SIG-M5 (cell line): ENCODE measurements at regions not wholly inside any gene's neighbourhood (a gene's known extent, or its start where the extent isn't known, plus 50 kb on each side); places are given as distances from the start of the nearest gene placed in this dataset.

Source experiments
- DNase-seq: peaks from one replicate; lab custom pipeline; 2025; lab: John Stamatoyannopoulos, UW

DNA sequence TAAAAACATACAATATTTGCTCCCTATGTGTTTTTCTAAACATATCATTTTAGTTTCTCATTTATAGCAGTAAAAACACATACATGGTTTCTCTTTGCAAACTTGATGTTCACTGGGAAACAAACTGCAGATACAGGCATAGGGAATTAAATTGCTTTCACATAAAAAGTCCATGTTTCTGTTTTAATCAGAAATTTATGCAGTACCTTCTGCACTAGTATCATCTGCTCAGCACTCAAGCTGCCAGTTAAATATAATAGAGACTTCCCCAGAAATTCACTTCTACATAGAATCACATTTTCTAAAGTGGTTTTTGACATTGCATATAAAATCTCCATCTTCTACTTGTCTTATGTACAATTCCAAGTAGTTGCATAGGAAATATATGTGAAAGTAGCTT, 1107.3 kb upstream of the NRXN1 start:
- DNase-seq: no peak

DNA sequence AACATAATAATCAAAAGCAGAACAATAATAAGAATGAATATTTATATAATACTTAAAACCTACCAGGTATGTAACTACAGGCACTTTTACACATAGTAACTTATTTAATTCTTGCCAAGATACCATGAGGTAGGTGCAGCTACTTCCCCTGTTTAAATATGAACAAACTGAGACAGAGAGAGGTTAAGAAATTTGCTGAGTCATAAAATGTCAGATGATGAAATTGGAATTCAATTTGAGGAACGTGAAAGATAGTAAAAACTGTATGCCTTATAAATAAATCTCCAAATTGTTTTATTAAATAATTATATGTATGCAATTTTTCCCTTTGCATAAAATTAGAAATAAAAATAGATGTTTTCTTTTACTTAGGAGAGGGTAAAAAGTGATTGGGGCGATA, 1103.3 kb upstream of the NRXN1 start:
- DNase-seq: no peak

DNA sequence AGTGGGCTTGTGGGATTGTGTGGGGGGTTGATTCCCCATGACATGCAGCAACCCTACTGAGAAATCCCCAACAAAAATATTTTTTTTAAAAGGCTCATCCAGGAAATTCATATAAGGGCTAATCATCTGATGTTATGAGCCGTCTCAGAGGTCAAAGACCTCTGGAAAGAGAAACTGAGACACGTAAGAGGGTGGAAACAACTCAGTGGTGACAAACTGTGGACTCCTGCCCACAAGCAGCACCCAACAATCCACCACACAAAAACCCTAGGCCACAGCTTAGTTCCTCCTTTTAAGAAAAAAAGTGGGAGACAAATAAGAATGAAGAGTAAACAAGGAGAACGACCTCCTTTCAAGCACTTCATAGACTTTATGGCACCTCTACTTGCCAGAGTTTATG, 1096.1 kb upstream of the NRXN1 start:
- DNase-seq: no peak

DNA sequence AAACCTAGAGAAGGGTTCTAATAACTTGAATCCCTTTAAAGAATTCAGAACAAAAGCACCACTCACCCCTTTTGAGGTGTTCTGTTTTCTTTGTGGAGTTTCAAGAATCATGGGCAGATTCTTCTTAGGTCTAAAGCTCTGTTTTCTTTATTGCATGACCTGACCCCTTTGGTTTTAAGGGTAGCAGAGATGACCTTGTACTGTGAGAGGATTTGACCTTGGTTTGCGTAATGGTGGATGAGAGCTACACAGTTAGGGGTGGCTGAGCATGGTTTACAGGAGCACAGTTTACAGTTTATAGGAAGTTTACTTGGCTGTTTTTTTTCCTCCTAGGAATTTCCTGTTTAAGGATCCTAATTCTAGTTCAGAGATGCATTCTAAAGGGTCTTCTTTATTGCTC, 1095.6 kb upstream of the NRXN1 start:
- no peak for DNase-seq

DNA sequence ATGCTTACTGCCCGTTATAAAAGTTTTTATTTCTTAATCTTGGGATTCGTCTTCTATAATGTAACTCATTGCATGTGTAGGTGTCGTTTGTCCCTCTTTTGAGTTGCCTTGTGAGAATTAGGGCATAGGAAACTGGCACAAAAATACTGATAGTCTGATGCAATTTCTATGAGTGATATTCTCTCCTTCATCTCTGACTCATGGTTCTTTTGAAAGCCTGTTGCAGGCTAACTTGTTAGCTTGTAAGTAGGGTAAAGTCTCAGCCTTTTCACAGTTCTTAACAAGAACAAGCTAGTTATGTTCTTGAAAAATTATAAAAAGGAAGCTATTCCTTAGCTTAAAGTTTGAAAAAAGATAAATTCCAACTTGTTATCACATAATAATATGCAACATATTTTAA, 1085.4 kb upstream of the NRXN1 start:
- no peak for DNase-seq

DNA sequence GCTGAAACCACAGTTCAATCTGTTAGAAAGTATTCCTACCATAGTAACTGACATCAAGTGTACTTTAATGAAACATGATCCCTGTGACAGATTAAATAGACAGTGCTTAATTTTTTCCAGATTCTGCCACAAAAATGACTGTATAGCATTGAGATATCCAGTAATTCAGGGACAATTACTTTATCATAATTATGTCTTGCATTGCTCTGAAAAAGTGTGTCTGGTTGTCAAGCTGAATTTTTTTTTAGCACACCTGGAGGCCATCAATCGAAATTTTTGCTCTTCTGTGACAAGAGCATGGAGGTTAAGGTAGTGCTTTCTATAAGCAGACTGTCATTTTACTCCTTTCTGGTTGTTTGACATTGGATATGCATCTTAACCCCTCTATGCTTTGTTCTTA, 1083.8 kb upstream of the NRXN1 start:
- no peak for DNase-seq

DNA sequence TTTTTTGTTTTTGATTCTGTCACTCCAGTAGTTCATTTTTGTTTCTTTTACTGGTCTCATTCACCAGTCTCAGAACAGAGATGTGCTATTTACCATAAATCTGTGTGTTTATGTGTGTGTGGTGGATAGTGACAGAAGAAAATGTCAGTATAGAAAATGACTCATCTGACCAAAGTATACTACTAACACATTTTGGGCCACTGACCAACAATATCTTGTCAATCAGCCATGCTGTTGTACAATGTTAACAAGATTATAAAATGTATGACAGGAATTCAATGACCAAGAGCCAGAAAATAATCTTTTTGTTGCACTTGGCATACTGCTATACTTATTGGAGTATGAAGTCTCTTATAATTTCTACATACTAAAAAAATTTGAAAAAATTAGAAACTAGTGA, 1081.4 kb upstream of the NRXN1 start:
- DNase-seq: no peak

DNA sequence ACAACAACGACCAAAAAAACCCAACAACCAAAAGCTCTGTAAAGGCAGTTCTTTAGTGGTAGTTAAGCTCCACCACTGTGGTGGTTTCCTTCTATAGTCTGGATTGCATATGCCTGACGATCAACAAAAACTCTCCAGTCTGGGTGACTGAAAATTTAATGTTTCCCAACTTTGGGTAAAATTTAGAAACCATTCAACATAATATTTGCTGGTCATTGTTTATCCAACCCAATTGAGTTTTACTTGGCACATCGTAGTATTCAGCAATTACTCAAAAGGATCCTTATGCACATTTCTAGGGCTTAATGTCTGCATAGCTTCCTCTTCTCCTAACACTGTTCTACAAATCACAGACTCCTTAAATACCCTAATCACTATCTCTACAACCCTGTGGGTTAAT, 1080.2 kb upstream of the NRXN1 start:
- no peak for DNase-seq

DNA sequence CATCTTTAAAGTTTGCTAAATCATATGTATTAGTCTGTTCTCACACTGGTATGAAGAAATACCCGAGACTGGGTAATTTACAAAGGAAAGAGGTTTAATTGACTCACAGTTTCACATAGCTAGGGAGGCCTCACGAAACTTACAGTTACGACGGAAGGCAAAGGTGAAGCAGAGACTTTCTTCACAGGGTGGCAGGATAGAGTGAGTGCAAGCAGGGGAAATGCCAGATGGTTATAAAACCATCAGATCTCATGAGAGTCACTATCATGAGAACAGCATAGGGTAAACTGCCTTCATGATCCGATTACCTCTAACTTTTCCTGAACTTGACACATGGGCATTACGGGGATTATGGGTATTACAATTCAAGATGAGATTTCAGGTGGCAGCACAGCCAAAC, 1075.2 kb upstream of the NRXN1 start:
- DNase-seq: no peak

DNA sequence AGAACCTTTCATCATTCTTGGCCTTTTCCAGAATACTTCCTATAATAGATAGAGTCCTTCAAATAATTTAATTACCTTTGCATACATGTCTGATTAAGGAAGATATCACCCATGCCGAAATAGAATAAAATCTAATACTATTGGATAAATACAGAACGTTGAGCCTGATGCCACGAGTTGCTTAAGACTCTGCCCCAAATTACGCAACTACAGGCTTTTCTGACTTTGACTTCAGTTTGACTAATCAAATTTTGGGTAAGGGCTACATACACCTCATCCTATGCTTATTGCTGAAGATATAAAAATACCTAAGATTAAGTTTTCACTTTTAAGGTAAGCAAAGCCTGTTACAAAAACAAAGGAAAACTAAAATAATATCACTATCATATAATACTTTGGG, 1065.1 kb upstream of the NRXN1 start:
- no peak for DNase-seq

DNA sequence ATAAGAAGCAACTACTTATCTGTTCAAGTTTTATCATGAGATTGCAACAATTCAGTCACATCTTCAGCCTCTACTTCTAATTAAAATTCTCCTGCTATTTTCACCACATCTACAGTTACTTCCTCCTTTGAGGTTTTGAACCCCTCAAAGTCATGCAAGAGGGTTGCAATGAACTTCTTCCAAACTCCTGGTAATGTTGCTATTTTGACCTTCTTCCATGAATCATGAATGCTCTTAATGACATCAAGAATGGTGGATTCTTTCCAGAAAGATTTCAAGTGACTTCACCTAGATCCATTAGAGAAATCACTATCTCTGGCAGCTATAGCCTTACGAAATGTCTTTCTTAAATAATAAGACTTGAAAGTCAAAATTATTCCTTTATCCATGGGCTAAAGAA, 1052.8 kb upstream of the NRXN1 start:
- no peak for DNase-seq

DNA sequence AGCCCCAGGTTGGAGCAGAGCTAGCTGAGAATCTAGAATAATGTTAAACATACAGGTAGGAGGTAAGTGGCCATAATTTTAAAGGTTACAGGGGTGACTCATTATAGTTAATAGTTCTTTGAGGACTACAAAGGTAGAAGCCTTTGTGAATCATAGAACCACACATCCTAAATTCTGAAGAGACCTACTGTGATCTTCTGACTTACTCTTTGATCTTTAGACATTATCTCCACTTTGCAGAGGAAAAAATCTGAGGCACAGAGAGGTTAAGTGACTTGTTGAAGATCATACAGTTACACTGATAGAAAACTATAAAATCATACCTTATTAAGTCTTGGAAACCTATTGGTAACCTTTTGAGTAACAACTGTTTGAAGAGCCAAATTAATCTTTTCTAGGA, 1051.3 kb upstream of the NRXN1 start:
- DNase-seq: no peak

DNA sequence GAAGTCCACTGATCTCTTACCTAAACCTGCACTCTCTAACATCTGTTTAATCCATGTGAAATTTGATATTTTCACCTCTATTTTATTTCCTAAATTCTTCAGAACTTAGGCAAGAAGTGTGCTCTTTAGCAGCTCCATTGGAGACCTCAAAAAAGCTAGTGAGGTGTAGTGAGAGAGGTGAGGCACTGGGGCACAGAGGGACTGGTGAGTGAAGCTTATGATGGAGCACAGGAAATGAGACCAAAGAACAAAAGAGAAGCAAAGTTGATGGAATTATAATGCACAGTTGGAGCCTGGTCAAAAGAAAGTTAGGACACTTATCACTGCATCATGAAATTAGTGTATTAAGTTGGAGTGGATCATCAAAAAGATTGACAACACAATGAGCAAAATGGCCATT, 1050.7 kb upstream of the NRXN1 start:
- no peak for DNase-seq

DNA sequence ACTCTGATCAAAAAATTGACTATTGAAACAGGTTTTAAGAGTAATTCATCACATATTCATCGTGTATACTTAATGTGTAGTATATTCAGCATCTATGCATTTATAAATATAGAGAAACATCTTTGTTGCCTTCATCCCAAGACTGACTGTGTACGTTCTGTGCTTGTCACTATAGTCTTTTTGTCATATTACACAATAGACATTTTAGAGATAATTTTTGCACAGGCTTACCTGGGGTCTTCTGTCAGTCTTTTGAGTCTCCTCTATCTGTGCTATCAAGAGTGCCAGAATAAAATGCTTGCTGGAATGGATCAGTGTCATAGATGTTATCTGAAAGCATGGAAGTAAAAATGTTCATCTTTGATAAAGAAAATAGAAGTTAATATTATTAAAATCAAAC, 1047.7 kb upstream of the NRXN1 start:
- DNase-seq: no peak

DNA sequence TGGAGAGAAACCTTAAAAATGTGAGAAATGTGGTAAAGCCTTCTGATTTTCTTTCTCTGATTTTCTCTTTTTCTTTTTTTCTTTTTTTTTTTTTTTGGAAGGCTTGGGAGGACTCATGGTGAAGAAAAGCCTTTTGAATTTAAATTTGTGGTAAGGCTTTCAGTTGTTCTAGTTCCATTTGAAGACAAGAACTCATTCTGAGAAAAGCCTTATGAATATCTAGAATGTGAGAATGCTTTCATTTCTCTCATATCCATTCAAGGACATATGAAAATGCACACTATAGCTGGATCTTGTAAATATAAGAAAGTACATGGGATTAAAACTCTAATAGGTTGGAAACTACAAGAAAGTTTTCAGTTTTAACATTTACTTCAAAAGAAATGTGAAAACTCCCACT, 1045.2 kb upstream of the NRXN1 start:
- DNase-seq: no peak

DNA sequence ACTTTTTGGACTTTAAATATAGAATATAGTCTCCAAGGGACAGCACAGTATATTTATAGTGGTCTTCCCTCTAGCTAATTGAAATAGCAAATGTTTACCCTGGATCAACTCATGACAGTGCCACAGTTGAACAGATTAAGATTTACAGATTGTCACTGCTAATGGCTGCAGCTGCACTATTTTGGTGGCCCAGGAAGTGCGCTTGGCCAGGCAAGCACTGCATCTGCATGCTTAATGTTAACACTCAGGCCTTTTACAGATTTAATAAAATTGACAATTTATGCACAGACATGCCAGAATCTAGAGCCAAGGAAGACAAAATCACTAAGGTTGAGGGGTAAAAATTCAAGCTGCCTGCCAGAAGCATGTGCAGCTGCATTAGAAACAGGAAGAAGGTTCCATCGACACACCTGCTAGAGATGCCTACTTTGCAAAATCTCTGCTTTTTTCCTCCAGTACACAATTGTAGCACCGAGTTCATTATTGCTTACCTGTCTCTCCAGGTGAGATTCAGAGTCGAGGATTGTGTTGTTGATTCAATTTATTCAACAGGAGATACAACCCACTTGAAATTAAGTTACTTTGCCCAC, 1042.3 kb upstream of the NRXN1 start:
- no peak for DNase-seq

DNA sequence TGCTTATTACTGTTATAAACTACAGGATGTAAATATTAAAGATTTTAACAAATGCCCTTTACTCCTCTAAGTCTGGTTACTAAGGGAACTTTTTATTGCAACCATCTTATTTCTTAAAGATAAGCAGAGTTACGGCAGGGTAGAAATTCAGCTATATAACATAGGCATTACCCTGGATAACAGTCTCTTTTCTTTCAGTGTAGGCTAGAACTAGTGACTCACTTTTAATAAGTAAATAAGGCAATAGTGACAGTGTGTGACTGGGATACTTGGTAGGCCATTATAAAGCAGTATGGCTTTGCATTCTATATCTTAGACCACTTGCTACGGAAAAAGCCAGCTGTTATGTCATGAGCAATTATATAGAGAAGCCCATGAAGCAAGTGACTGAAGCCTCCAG, 1041.0 kb upstream of the NRXN1 start:
- DNase-seq: no peak

DNA sequence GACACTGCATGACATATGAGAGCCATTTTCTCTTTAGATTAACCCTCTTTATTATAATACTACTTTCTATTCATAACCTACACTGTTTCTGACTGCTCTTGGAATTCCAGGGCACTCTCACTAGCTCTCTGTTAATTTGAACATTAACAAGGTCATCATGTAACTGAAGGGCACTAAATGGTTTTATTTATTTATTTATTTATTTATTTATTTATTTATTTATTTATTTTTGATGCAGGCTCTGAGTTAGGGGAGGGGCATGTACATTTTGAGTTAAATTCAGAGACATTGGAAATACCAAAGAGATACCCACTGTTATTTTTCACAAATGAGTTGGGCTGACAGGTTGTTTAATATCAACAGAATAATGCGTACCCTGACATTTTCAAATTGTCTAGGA, 1038.7 kb upstream of the NRXN1 start:
- no peak for DNase-seq

DNA sequence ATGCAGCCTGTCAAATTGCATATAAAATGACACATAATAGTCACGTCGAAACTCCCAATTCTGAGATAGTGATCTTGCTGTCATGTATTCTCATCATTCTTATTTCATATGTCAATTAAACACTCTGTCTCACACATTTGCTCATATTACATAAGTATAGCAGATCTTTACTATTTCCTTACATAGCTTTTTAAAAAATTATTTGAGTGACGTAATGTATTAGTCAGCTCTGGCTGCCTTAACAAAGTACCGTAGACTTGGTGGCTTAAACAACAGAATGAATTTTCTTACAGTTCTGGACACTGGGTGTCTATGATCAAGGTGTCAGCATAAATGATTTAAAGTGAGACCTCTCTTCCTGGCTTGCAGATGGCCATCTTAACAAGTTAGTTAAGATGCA, 1032.3 kb upstream of the NRXN1 start:
- no peak for DNase-seq

DNA sequence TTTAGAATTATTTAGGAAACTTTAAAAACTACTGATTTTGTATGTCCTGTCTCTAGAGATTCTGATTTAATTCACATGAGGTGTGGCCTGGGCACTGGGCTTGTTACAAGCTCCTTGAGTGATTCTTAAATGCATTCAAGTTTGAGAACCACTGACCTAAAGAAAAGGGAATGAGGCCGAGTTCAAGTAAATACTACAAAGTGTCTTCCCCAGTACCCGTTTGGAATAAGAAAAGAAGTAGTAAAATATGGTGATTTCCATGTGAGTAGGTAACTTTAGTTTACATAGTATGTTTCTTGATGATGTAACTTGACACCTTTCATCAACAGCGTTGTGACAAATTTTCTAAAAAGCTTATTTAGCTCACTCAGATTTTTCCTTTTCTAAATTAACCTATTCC, 1022.9 kb upstream of the NRXN1 start:
- DNase-seq: no peak

DNA sequence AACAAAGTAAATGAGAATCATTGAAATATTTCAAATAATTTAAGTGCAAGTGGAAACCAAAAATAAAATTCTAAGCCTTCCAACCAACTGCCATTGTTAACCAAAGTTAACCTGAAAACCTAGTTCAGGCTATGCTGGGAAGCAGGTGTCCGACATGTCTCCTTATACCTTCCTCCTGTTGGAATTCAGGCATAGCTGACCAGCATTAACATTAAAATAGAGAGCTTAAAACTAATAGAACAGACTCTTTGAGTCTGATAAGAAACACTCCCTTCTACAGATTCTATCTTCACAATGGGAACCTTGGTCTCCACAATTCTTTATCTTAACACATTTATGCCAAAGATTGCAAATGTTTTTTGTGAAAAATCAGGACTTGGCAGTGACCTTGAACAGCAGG, 1004.9 kb upstream of the NRXN1 start:
- no peak for DNase-seq

DNA sequence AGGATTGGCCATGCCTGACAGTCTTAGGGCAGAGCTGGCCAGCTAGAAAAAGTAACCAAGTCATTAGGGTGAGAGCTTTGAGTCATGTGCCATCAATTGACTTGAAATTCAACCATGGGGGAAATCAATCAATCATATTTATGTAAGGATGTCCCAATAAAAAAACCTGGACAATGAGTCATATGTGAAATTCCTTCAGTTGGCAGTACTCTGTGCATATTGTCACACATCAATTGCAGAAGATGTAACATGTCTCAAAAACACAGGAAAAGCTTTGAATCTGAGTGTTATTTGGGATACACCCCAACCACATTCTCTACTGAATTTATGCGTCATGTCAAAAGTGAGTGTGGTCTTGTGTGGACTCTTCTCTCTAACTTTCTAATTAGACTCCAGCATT, 1004.1 kb upstream of the NRXN1 start:
- no peak for DNase-seq

DNA sequence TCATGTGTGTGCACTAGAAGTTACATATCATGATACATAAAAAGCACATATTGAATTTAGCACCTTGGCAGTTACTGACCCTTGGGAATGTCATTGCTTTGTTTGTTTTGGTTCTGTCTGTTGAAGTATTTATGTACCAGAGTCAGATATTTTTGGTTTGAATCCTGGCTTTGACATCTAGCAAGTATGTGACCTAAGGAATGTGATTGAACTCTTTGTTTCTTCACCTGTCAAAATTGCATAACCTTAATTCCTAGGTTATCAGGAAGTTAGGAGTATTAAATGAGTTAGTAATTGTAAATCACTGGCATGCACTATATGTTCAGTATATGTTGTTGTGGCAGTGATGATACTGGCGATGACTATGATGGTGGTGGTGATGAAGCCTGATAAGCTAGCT, 1003.5 kb upstream of the NRXN1 start:
- no peak for DNase-seq

DNA sequence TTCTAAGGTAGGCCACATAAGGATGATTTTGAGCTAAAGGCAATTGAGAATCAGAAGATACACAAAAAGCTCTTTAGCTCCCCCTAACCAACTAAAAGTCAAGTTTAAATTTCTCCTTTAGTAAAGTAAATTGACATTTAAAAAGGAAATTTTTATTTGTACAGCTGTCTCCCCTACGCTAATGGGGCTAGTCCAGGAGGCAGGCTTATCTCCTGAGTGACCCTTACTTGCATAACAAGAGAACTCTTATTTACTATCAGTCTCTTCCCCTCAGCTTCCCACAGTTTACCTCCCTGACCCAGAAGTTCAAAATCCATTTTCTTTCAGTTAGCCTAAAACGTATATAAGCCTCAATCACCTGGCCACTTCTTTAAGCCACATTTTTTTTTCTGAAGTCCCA, 1002.8 kb upstream of the NRXN1 start:
- no peak for DNase-seq

DNA sequence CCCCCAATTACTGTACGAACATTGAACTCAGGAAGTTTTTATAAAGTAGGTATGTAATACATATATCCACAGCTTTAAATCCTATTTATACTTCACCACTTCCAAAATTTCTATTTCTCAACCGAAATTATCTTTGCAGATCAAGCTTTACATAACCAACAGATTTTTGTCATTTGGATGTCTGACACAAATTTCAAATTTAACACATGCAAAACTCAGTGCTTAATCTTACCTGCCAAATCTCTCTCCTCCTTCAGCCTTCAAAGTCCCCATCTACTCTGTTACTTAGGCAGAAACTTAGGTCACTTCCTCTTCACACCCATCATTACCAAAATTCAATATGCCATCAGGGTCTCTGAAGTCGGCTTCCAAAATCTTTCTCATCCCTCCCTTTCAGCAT, 990.1 kb upstream of the NRXN1 start:
- no peak for DNase-seq
